NCI-H1417 (cell line): ENCODE measurements at regions not wholly inside any gene's neighbourhood (a gene's known extent, or its start where the extent isn't known, plus 50 kb on each side); places are given as distances from the start of the nearest gene placed in this dataset.
"Not testable (repeated sequence)": the region's sequence is repeated elsewhere in the genome, so short reads cannot be mapped to it uniquely, and the experiment has no call there.

Experiments
- DNase-seq, 3 experiments: peaks; one replicate each; lab custom pipeline; 2025; lab: John Stamatoyannopoulos, UW

GRCh38 chr13:44054525-44054924 is 174.8 kb downstream of the LACC1 start:
- DNase-seq: no peak

GRCh38 chr13:44055681-44056080 is 176.0 kb downstream of the LACC1 start:
- not testable (repeated sequence) for DNase-seq

- no peak for DNase-seq
Measured at GRCh38 chr13:44058067-44058466, 178.4 kb downstream of the LACC1 start.

- peak in 1 of 3 experiments; percentile 38 for DNase-seq
Measured at GRCh38 chr13:44058624-44059215, 179.0 kb downstream of the LACC1 start.

GRCh38 chr13:44061876-44062275 is 182.2 kb downstream of the LACC1 start:
- DNase-seq: no peak

GRCh38 chr13:44063467-44063866 is 183.8 kb downstream of the LACC1 start:
- no peak for DNase-seq

- no peak for DNase-seq
Measured at GRCh38 chr13:44063881-44064280, 184.2 kb downstream of the LACC1 start.

- no peak for DNase-seq
Measured at GRCh38 chr13:44064357-44064756, 184.7 kb downstream of the LACC1 start.

- no peak for DNase-seq
Measured at GRCh38 chr13:44068169-44068568, 188.5 kb downstream of the LACC1 start.

- peak in 1 of 3 experiments; percentile 4 for DNase-seq
Measured at GRCh38 chr13:44068737-44069136, 189.0 kb downstream of the LACC1 start.

- DNase-seq: no peak
Measured at GRCh38 chr13:44072536-44072935, 192.8 kb downstream of the LACC1 start.

- DNase-seq: no peak
Measured at GRCh38 chr13:44074611-44075010, 194.9 kb downstream of the LACC1 start.

GRCh38 chr13:44075113-44075512 is 195.4 kb downstream of the LACC1 start:
- peak in 1 of 3 experiments; percentile 4 for DNase-seq

- no peak for DNase-seq
Measured at GRCh38 chr13:44078806-44079376, 199.2 kb downstream of the LACC1 start.

GRCh38 chr13:44079413-44080205 is 199.9 kb downstream of the LACC1 start:
- no peak for DNase-seq

GRCh38 chr13:44084146-44084545 is 204.4 kb downstream of the LACC1 start:
- DNase-seq: no peak

- no peak for DNase-seq
Measured at GRCh38 chr13:44086389-44086788, 206.7 kb downstream of the LACC1 start.

GRCh38 chr13:44088411-44088810 is 208.7 kb downstream of the LACC1 start:
- no peak for DNase-seq

- no peak for DNase-seq
Measured at GRCh38 chr13:44088991-44089413, 209.3 kb downstream of the LACC1 start.

GRCh38 chr13:44089452-44089851 is 209.7 kb downstream of the LACC1 start:
- DNase-seq: no peak

- no peak for DNase-seq
Measured at GRCh38 chr13:44092078-44092970, 212.6 kb downstream of the LACC1 start.
